NB4 (cell line): ENCODE measurements at regions not wholly inside any gene's neighbourhood (a gene's known extent, or its start where the extent isn't known, plus 50 kb on each side); places are given as distances from the start of the nearest gene placed in this dataset.

ENCODE experiments used
- POLR2A ChIP-seq: IDR thresholded peaks from 2 replicates; pipeline ENCODE4 v1.6.1; 2011; ENCODE audit warnings: mild to moderate bottlenecking; ENCODE audit not compliant: insufficient read length; ENCODE audit errors: extremely low read depth
- TF ChIP-seq, protein P1 (sequence below): IDR thresholded peaks from one replicate; pipeline ENCODE4 v1.5.1; 2012; ENCODE audit warnings: low read depth, low read length

DNA sequence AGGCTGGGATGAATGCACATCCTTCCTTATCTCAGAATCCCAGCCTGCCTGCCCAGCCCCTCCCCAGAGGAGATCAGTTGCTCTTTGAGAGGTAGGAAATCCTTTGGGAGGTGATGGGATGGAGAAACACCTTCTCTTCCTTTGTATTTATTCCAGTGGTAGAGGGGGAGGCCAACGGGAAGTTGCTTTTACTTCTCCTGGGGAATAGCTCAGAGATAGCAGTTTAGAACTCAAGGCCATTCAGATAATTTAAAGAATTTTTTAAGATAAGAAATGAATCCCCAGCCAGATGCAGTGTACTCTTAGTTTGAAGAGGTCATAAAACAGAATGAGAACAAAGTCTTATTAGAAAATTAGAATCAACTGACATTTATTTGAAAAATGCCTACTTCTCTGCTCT, 67.4 kb upstream of the PPM1B start:
- TF ChIP-seq, protein P1, sequence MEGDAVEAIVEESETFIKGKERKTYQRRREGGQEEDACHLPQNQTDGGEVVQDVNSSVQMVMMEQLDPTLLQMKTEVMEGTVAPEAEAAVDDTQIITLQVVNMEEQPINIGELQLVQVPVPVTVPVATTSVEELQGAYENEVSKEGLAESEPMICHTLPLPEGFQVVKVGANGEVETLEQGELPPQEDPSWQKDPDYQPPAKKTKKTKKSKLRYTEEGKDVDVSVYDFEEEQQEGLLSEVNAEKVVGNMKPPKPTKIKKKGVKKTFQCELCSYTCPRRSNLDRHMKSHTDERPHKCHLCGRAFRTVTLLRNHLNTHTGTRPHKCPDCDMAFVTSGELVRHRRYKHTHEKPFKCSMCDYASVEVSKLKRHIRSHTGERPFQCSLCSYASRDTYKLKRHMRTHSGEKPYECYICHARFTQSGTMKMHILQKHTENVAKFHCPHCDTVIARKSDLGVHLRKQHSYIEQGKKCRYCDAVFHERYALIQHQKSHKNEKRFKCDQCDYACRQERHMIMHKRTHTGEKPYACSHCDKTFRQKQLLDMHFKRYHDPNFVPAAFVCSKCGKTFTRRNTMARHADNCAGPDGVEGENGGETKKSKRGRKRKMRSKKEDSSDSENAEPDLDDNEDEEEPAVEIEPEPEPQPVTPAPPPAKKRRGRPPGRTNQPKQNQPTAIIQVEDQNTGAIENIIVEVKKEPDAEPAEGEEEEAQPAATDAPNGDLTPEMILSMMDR, result no peak
- no peak for TF ChIP-seq POLR2A
